Endothelial cell of umbilical vein (primary cell): ENCODE measurements at regions not wholly inside any gene's neighbourhood (a gene's known extent, or its start where the extent isn't known, plus 50 kb on each side); places are given as distances from the start of the nearest gene placed in this dataset.

ENCODE experiments used
- BruUV-seq: library from RNA; stranded (reverse); fragments of 400-500 nt; replicated peaks from 2 replicates; lab custom pipeline; 2021; lab: Mats Ljungman, UMichigan
- CTCF ChIA-PET: fragments of 300-600, 350-600 bp; sonication (Branson Sonifier 250); formaldehyde crosslinking; loops from one replicate; lab custom pipeline; 2021; ENCODE audit warnings: antibody characterized with exemption, inconsistent platforms; lab: Charles Lee
- POLR2A ChIA-PET: fragments of 300-600, 350-600 bp; sonication (Branson Sonifier 250); formaldehyde crosslinking; loops from one replicate; lab custom pipeline; 2021; ENCODE audit warnings: antibody characterized with exemption, inconsistent platforms; lab: Charles Lee
- DNase-seq: peaks from one replicate; pipeline ENCODE4 v3.0.0-alpha.2; 2011; ENCODE audit warnings: low read depth, low spot score
- FAIRE-seq: peaks from 2 replicates; lab custom pipeline; 2011; peaks lifted over from hg19 to GRCh38; lab: Jason Lieb, UNC
- H2AFZ ChIP-seq: 2 replicates; pipeline ENCODE4 v1.6.0; 2012; ENCODE audit warnings: low read depth, low read length, control low read depth, inconsistent platforms
- H3K27ac ChIP-seq: 2 replicates; pipeline ENCODE4 v1.5.1; 2011; ENCODE audit warnings: low read depth, mild to moderate bottlenecking, control low read depth, low read length, moderate library complexity; ENCODE audit not compliant: insufficient read depth
- H3K27me3 ChIP-seq, 2 experiments: 2 replicates each; pipeline versions ENCODE4 v1.6.0 to v1.6.1; 2011; ENCODE audit warnings: low read length in 2 of 2, mixed read lengths in 1 of 2; ENCODE audit not compliant: control insufficient read depth in 2 of 2, insufficient read depth in 2 of 2
- H3K36me3 ChIP-seq, 2 experiments: 2 replicates in 1 of 2; 3 replicates in 1 of 2; pipeline ENCODE4 v1.5.1; 2011; ENCODE audit warnings: low read length in 2 of 2, mild to moderate bottlenecking in 1 of 2, moderate library complexity in 1 of 2; ENCODE audit not compliant: control insufficient read depth in 2 of 2, insufficient read depth in 2 of 2; ENCODE audit errors: extremely low read depth in 1 of 2
- H3K4me1 ChIP-seq: 3 replicates; pipeline ENCODE4 v1.5.1; 2011; ENCODE audit warnings: mild to moderate bottlenecking, low read length; ENCODE audit not compliant: control insufficient read depth, insufficient read depth; ENCODE audit errors: extremely low read depth
- H3K4me2 ChIP-seq: 2 replicates; pipeline ENCODE4 v1.6.1; 2011; ENCODE audit warnings: low read length, control low read depth, mixed read lengths; ENCODE audit not compliant: insufficient read depth
- H3K4me3 ChIP-seq, 3 experiments: fragments of 200-600 bp in 1 of 3; sonication (generic), shearing (Covaris generic) in 1 of 3; replicated peaks in 1 of 3; 2 replicates each; pipeline ENCODE4 v1.5.1; 2011 to 2016; ENCODE audit warnings: control low read depth in 3 of 3, low read length in 3 of 3, mild to moderate bottlenecking in 2 of 3, inconsistent platforms in 1 of 3, low read depth in 1 of 3, moderate library complexity in 1 of 3; ENCODE audit not compliant: insufficient read depth in 1 of 3
- H3K79me2 ChIP-seq: 2 replicates; pipeline ENCODE4 v1.6.0; 2012; ENCODE audit warnings: low read length, inconsistent platforms; ENCODE audit not compliant: control insufficient read depth, insufficient read depth
- H3K9ac ChIP-seq: replicated peaks from 2 replicates; pipeline ENCODE3; 2011; ENCODE audit warnings: low read length, control low read depth; ENCODE audit not compliant: insufficient read depth; ENCODE audit errors: extremely low read depth
- H3K9me1 ChIP-seq: replicated peaks from 3 replicates; pipeline ENCODE4 v1.6.0; 2011; ENCODE audit warnings: mild to moderate bottlenecking, low read length; ENCODE audit not compliant: control insufficient read depth, insufficient read depth; ENCODE audit errors: extremely low read depth
- H3K9me3 ChIP-seq: replicated peaks from 2 replicates; pipeline ENCODE4 v1.5.1; 2012; ENCODE audit warnings: low read length, inconsistent platforms; ENCODE audit not compliant: control insufficient read depth, insufficient read depth
- H4K20me1 ChIP-seq: replicated peaks from 2 replicates; pipeline ENCODE3; 2011; ENCODE audit warnings: mild to moderate bottlenecking, low read length; ENCODE audit not compliant: control insufficient read depth, insufficient read depth; ENCODE audit errors: extremely low read depth
- CTCF ChIP-seq, 2 donors: IDR thresholded peaks; 1 replicate in 1 of 2; 2 replicates in 1 of 2; pipeline ENCODE4 v1.5.1; 2011; ENCODE audit warnings: low read length in 2 of 2, mild to moderate bottlenecking in 2 of 2, moderate library complexity in 2 of 2, control low read depth in 1 of 2, inconsistent platforms in 1 of 2, low read depth in 1 of 2; ENCODE audit not compliant: insufficient read depth in 1 of 2; ENCODE audit errors: extremely low read depth in 1 of 2
- EZH2 ChIP-seq: IDR thresholded peaks from 2 replicates; pipeline ENCODE4 v1.6.1; 2012; ENCODE audit warnings: borderline replicate concordance, low read depth, mild to moderate bottlenecking, moderate library complexity, low read length, inconsistent platforms; ENCODE audit not compliant: severe bottlenecking
- FOS ChIP-seq: IDR thresholded peaks from 2 replicates; pipeline ENCODE4 v1.6.1; 2011; ENCODE audit warnings: mild to moderate bottlenecking, low read length, moderate library complexity, borderline replicate concordance; ENCODE audit not compliant: insufficient read depth
- GATA2 ChIP-seq: IDR thresholded peaks from 2 replicates; pipeline ENCODE4 v1.7.0; 2011; ENCODE audit warnings: low read depth, mild to moderate bottlenecking, moderate library complexity, mixed read lengths, low read length; ENCODE audit not compliant: insufficient read length, insufficient read depth
- JUN ChIP-seq: IDR thresholded peaks from 2 replicates; pipeline ENCODE4 v1.6.1; 2011; ENCODE audit warnings: borderline replicate concordance, low read depth; ENCODE audit not compliant: insufficient read length, insufficient read depth
- MYC ChIP-seq: IDR thresholded peaks from one replicate; pipeline ENCODE4 v1.6.1; 2011; ENCODE audit warnings: mild to moderate bottlenecking, low read depth, low read length
- dilution Hi-C: fragments of 300-500 bp; cut with MboI; formaldehyde crosslinking; loops from one replicate; pipeline ENCODE4 v1.15.0; 2019; ENCODE audit warnings: low sequenced_read_pairs; ENCODE audit not compliant: extremely low pct_ligation_motif_present
- intact Hi-C: fragments of 100-400 bp; cut with micrococcal nuclease; formaldehyde crosslinking; loops from one replicate; pipeline ENCODE4 v1.10.0; 2022

GRCh38 chr11:122341477-122341876, 225.5 kb upstream of the BLID start:
- no peak overlapping the region for H3K9ac ChIP-seq
- no peaks in the 10 kb centered on the region for H3K36me3 ChIP-seq
- no peak for FAIRE-seq
- no peaks in the 10 kb centered on the region for H3K27me3 ChIP-seq
- no peaks in the 10 kb centered on the region for H3K9me3 ChIP-seq
- no peak for DNase-seq
- H3K9me1 ChIP-seq, result peaks cover 4% of the 10 kb centered on the region
- TF ChIP-seq MYC, result no peak
- TF ChIP-seq FOS, result no peak
- no peak for TF ChIP-seq GATA2
- no peak for TF ChIP-seq JUN
- no peak for TF ChIP-seq EZH2
- no peak for TF ChIP-seq CTCF (IDR thresholded peaks at IDR 0.05; ENCODE audit: extremely low read depth in 1 of 2, insufficient read depth in 1 of 2, low read depth in 1 of 2, low read length in 2 of 2)
- H3K79me2 ChIP-seq, result no peaks in the 10 kb centered on the region
- no peak overlapping the region for H3K27ac ChIP-seq
- ChIA-PET CTCF (interaction anchor here (0.8 kb wide), 1 partner anchor 14 kb away, joined by 3 read pairs; no protein-coding TSS in a partner anchor), POLR2A (no interaction called here)
- no peaks in the 10 kb centered on the region for H4K20me1 ChIP-seq
- intact Hi-C loops, result no loop called here
- H2AFZ ChIP-seq, result no peak overlapping the region
- no peak overlapping the region for H3K4me3 ChIP-seq
- H3K4me1 ChIP-seq, result peaks cover 13% of the 10 kb centered on the region
- H3K4me2 ChIP-seq, result no peak overlapping the region
- BruUV-seq, result no TSS peak
- dilution Hi-C loops, result no loop called here
